DND-41 (cell line): ENCODE measurements at regions not wholly inside any gene's neighbourhood (a gene's known extent, or its start where the extent isn't known, plus 50 kb on each side); places are given as distances from the start of the nearest gene placed in this dataset.

Source experiments
- CTCF ChIP-seq: IDR thresholded peaks from 2 replicates; pipeline ENCODE4 v1.5.1; 2012; ENCODE audit warnings: borderline replicate concordance, low read length, moderate library complexity, mild to moderate bottlenecking; ENCODE audit not compliant: poor library complexity, severe bottlenecking; ENCODE audit errors: extremely low read depth
- EZH2 ChIP-seq: IDR thresholded peaks from 3 replicates; pipeline ENCODE4 v1.6.1; 2012; ENCODE audit warnings: borderline replicate concordance, low read depth, mild to moderate bottlenecking, moderate library complexity, low read length, inconsistent platforms; ENCODE audit not compliant: severe bottlenecking

GRCh38 chr16:77647726-77648125, 74.6 kb upstream of the NUDT7 start:
- TF ChIP-seq CTCF: no peak
- TF ChIP-seq EZH2: no peak
